ENCODE measurements at regions not wholly inside any gene's neighbourhood (a gene's known extent, or its start where the extent isn't known, plus 50 kb on each side); places are given as distances from the start of the nearest gene placed in this dataset.

GRCh38 chr22:48740731-48741405 is 1086.8 kb downstream of the BRD1 start:
- Mint-ChIP-seq H3K27me3 (no peaks in the 10 kb centered on the region), H3K4me3 (no peak overlapping the region), H3K27ac (no peak overlapping the region), H3K4me1 (no peaks in the 10 kb centered on the region), H3K9me3 (ENCODE audit: insufficient read depth) (peaks cover 2% of the 10 kb centered on the region)
- Histone ChIP-seq H3K27me3 (replicated peaks in 1 of 4; ENCODE audit: control extremely low read depth in 1 of 4, control insufficient read depth in 3 of 4, insufficient read depth in 4 of 4, low read length in 3 of 4) (no peaks in the 10 kb centered on the region), H2AFZ (ENCODE audit: insufficient read depth, low read depth, low read length, poor library complexity, severe bottlenecking) (no peak overlapping the region), H3K9me3 (ENCODE audit: control extremely low read depth in 1 of 3, control insufficient read depth in 2 of 3, insufficient read depth in 1 of 3, low read length in 2 of 3) (peaks cover 0 to 54% (median 0%) of the 10 kb centered on the region in 3 donors), H3K4me1 (ENCODE audit: control insufficient read depth in 2 of 2, insufficient read depth in 2 of 2, low read length in 2 of 2) (no peaks in the 10 kb centered on the region), H4K20me1 (ENCODE audit: control insufficient read depth, insufficient read depth, low read length, poor library complexity, severe bottlenecking) (no peaks in the 10 kb centered on the region), H3K79me2 (ENCODE audit: control insufficient read depth, insufficient read depth, low read length) (no peaks in the 10 kb centered on the region), H3K9ac (ENCODE audit: low read length) (no peak overlapping the region), H3K4me3 (ENCODE audit: control extremely low read depth in 1 of 5, extremely low read depth in 1 of 5, insufficient read depth in 1 of 5, low read depth in 2 of 5, low read length in 4 of 5) (no peak overlapping the region), H3K27ac (ENCODE audit: low read length in 2 of 2) (no peak overlapping the region), H3K36me3 (replicated peaks in 1 of 2; ENCODE audit: control extremely low read depth in 1 of 2, control insufficient read depth in 1 of 2, extremely low read depth in 1 of 2, insufficient read depth in 2 of 2, low read length in 1 of 2) (no peaks in the 10 kb centered on the region), H3K4me2 (replicated peaks; ENCODE audit: low read depth, low read length, poor library complexity, severe bottlenecking) (no peak overlapping the region)
- DNase-seq (no peak), ATAC-seq (ENCODE audit: low read depth) (no peak)
- TF ChIP-seq CTCF (IDR thresholded peaks at IDR 0.05): no peak
- no peak for TF ChIP-seq EZH2 (IDR thresholded peaks at IDR 0.05; ENCODE audit: borderline replicate concordance, insufficient read depth, low read depth, low read length, poor library complexity, severe bottlenecking)
- ChIA-PET POLR2A (no interaction called here), CTCF (no interaction called here)
- intact Hi-C loops (cut with micrococcal nuclease): no loop called here
- 95% methylated on average over 31 of the region's 31 CpGs for WGBS (ENCODE audit: insufficient coverage)

GRCh38 chr22:48740086-48740730 is 1087.5 kb downstream of the BRD1 start:
- no peaks in the 10 kb centered on the region for H3K79me2 ChIP-seq (ENCODE audit: control insufficient read depth, insufficient read depth, low read length)
- no peak overlapping the region for H3K4me2 ChIP-seq (replicated peaks; ENCODE audit: low read depth, low read length, poor library complexity, severe bottlenecking)
- H3K9me3 ChIP-seq (ENCODE audit: control extremely low read depth in 1 of 3, control insufficient read depth in 2 of 3, insufficient read depth in 1 of 3, low read length in 2 of 3): peaks cover 0 to 50% (median 0%) of the 10 kb centered on the region in 3 donors
- Mint-ChIP-seq H3K27ac (no peak overlapping the region), H3K9me3 (ENCODE audit: insufficient read depth) (peaks cover 2% of the 10 kb centered on the region), H3K4me1 (no peaks in the 10 kb centered on the region), H3K4me3 (no peak overlapping the region), H3K27me3 (no peaks in the 10 kb centered on the region)
- intact Hi-C loops (cut with micrococcal nuclease): no loop called here
- no peak overlapping the region for H3K27ac ChIP-seq (ENCODE audit: low read length in 2 of 2)
- POLR2A ChIA-PET: no interaction called here
- no peak for DNase-seq
- 88% methylated on average over 19 of the region's 21 CpGs for WGBS (ENCODE audit: insufficient coverage)
- no peaks in the 10 kb centered on the region for H3K36me3 ChIP-seq (replicated peaks in 1 of 2; ENCODE audit: control extremely low read depth in 1 of 2, control insufficient read depth in 1 of 2, extremely low read depth in 1 of 2, insufficient read depth in 2 of 2, low read length in 1 of 2)
- no peaks in the 10 kb centered on the region for H3K4me1 ChIP-seq (ENCODE audit: control insufficient read depth in 2 of 2, insufficient read depth in 2 of 2, low read length in 2 of 2)
- H2AFZ ChIP-seq (ENCODE audit: insufficient read depth, low read depth, low read length, poor library complexity, severe bottlenecking): no peak overlapping the region
- CTCF ChIA-PET: no interaction called here
- no peak for TF ChIP-seq CTCF (IDR thresholded peaks at IDR 0.05)
- no peak for TF ChIP-seq EZH2 (IDR thresholded peaks at IDR 0.05; ENCODE audit: borderline replicate concordance, insufficient read depth, low read depth, low read length, poor library complexity, severe bottlenecking)
- no peaks in the 10 kb centered on the region for H3K27me3 ChIP-seq (replicated peaks in 1 of 4; ENCODE audit: control extremely low read depth in 1 of 4, control insufficient read depth in 3 of 4, insufficient read depth in 4 of 4, low read length in 3 of 4)
- H3K4me3 ChIP-seq (ENCODE audit: control extremely low read depth in 1 of 5, extremely low read depth in 1 of 5, insufficient read depth in 1 of 5, low read depth in 2 of 5, low read length in 4 of 5): no peak overlapping the region
- ATAC-seq (ENCODE audit: low read depth): no peak
- H4K20me1 ChIP-seq (ENCODE audit: control insufficient read depth, insufficient read depth, low read length, poor library complexity, severe bottlenecking): no peaks in the 10 kb centered on the region
- no peak overlapping the region for H3K9ac ChIP-seq (ENCODE audit: low read length)
